ENCODE measurements at regions not wholly inside any gene's neighbourhood (a gene's known extent, or its start where the extent isn't known, plus 50 kb on each side); places are given as distances from the start of the nearest gene placed in this dataset.

- no peak for DNase-seq (ENCODE audit: low spot score)
Measured at GRCh38 chr15:29554531-29554930, 267.7 kb downstream of the TJP1 start.

- DNase-seq (ENCODE audit: low spot score): no peak
Measured at GRCh38 chr15:29550834-29551465, 271.3 kb downstream of the TJP1 start.

DNA sequence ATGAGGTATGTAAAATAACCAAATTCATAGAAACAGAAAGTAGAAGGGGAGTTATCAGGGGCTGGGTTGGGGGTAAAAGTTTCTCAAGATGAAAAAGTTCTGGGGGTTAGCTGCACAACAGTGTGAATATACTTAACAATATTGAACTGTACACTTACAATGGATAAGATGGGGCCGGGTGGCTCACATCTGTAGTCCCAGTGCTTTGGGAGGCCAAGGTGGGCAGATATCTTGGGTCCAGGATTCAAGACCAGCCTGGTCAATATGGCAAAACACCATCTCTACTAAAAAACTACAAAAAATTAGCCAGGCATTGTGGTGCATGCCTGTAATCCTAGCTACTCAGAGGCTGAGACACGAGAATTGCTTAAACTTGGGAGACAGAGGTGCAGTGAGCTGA is 274.3 kb downstream of the TJP1 start:
- DNase-seq (ENCODE audit: low spot score): no peak

DNA sequence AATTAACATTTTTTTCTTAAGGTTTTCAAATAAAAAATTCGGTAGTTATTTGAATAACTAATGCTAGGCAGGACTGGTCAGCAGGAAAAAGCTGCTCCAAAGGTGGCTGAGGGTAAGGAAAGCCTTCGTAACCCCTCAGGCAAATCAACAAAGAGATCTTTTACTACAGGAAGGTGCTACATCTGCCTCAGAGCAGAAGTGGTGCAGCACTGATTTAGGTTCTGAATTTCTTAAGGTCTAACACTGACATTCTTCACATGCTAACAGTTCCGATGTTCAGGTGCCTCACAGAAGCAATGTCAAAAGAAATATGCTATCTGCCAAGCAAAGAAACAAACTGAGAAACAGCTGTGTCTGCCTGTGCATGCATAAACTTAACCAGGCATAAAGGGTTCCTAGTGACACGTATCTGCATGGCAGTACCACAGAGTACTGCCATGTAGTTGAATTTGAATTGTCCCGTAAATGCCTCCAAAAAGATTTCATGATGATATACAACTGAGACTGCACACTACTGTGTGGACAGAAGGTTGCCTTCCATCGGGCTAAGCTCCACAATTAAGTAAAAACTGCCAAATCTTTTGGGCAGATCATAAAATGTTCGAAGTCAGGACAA is 275.0 kb upstream of the NSMCE3 start:
- DNase-seq (ENCODE audit: low spot score): no peak

GRCh38 chr15:29542994-29543393 is 273.4 kb upstream of the NSMCE3 start:
- DNase-seq (ENCODE audit: low spot score): no peak

GRCh38 chr15:29541309-29541708 is 271.7 kb upstream of the NSMCE3 start:
- no peak for DNase-seq (ENCODE audit: low spot score)

DNA sequence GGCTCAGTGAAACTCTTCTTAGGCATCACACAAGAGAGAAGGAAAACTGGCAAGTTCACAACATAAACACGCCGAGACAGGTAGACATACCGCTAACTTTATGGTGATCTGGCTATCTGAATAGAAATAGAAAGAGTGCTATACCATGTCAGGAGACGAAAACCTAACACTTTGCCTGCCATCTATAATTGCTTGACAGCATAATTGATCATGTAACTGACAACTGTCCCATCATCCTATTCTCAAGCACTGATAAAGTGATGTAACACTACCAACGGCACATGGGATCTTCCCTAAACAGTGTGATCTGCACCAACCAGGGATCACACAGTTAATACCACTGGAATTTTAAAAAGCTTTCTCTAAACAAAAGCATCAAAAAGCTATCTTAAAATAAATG is 270.9 kb upstream of the NSMCE3 start:
- no peak for DNase-seq (ENCODE audit: low spot score)

GRCh38 chr15:29539736-29540135 is 270.1 kb upstream of the NSMCE3 start:
- DNase-seq (ENCODE audit: low spot score): no peak

DNA sequence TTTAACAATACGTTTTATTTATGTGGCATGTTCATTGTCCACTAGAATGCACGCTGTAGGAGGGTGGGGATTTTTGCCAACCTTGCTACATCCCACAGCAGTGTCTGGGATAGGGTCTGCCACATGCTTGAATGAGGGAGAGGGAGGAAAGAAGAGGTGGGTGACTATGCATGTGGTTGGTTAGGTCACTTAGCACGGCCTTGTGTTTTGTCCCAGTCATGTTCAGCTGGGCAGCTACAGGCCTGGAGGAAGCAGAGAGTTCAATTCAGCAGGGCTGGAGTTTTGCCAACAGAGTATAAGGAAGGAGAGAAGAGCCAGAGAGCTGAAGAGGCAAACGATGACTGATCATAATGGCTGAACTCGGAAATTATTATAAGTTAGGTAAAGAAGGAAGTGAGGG is 268.4 kb upstream of the NSMCE3 start:
- no peak for DNase-seq (ENCODE audit: low spot score)

DNA sequence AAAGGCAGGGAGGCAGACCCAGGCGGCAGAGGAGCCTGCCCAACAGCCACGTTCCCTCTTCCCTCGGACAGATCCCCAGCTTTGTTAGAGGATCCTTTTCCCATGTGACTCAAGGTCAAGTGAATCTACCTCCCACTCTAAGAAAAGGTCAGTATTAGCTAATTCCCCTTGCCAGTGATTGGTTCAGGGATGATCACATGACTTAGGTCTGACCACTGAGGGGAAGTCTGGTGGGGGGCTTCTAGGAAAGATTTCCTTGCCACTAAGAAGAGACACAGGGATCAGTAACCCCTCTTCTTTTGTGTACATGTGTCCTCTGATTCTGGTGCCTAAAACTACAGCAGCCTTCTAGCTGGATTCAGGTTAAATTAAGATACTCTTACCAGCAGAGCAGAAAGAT is 266.3 kb upstream of the NSMCE3 start:
- DNase-seq (ENCODE audit: low spot score): no peak

DNA sequence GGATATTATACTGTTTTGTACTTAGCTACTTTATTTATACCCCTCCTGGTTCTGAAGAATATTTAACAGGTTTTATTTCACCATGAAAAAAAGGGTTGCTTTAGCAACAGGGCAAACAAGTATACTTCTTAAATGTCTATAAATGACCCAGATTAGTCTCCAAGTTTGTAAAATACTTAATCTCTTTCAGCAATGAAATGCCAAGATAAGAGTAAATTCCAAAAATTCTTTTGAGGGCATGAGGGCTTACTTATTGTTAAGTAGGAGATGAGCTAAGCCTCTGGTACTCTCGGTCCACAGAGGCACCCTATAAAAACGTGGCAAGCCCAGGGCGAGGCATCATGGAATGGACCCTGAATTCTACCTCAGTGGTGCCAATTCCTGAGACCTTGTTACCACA is 264.8 kb upstream of the NSMCE3 start:
- no peak for DNase-seq (ENCODE audit: low spot score)

DNA sequence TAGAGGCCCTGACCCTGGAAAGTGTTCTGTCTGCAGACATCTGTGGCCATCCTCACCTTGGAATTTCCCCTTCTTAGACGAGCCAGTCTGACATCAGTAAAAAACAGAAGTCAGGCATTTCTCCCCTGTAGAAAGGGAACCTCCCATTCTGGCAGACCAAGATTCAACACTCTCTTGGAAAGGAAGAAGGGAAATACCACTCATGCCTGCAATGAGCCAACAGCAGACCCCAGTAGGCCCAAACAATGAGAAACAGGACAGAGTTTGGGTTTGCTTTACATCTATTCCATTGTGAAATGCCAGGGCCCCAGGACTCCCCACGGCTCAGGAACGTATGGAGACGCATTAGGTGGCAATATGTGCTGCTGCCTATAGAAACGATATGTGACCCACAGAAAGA is 264.0 kb upstream of the NSMCE3 start:
- no peak for DNase-seq (ENCODE audit: low spot score)

- no peak for DNase-seq (ENCODE audit: low spot score)
Measured at GRCh38 chr15:29532296-29532695, 262.7 kb upstream of the NSMCE3 start.

DNA sequence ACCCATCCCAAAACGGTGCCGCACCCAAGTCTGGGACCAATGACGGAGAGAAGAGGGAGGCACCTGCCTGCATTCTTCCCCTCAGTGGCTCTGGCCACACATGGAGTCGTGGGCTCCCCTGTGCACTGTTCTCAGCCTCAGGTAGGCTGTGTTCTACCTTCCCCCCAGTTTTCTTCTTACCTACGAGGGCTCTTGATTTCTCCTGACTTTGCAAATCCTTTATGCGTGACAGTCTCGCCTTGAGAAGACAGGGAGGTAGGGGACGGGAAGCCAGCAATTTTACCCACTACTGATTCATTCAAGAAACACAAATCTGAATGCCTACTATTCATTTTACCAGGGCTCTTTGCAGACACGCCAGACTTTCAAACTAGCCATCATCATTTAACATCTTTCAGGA is 261.3 kb upstream of the NSMCE3 start:
- no peak for DNase-seq (ENCODE audit: low spot score)

DNA sequence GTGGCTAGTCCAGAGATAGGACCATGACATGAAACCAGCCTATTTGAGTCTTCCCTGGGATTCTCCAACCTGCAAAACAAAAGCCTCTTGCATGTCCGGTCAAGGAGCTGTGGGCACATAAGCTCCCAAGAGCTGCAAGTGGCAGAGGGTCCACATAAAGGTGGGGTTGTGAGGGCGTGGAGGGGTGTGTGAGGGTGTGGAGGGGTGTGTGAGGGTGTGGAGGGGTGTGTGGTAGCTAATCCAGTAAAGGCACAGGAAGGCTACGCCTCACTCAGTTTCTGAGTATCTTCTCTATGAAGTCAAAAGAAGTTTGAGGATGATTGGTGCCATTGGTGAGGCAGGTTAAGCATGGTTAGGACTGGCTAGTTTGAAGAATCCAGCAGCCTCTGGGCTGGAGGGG is 259.4 kb upstream of the NSMCE3 start:
- DNase-seq (ENCODE audit: low spot score): no peak

DNA sequence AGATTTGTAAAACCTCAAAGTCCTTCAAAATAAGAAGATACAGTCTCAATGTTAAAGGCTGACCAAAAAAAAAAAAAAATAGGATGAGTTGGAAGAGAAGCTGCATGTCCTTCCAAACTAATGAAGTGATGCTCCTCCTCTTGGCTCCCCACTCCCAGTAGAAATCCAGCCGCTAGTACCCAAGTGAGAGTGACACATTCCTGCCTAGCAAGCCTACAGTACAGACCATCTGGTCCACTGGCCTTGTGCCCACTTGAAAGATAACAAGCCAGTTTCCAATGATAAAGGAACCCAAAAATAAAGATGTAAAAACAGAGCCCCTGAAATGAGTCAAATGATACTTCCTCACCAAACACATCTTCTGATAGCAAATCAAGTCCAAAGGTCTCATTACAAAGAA is 258.7 kb upstream of the NSMCE3 start:
- no peak for DNase-seq (ENCODE audit: low spot score)

DNA sequence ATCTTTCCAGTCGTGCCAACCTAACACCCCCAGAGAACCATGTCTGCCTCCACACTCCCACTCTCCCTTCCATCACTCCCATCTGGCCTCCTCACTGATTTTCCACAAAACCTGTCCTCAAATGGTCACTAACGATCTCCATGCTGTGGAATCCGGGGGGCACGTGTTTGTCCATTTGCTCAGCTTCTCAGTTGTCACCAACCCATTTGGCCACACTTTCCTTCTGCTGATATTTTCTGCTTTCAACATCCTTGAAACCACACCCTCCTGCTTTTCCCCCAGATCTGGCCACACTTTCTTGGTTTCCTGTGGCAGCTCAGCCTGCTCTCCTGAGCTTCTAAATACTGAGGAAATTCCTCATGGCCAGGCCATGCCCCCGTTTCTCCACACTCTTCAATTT is 257.2 kb upstream of the NSMCE3 start:
- no peak for DNase-seq (ENCODE audit: low spot score)

- no peak for DNase-seq (ENCODE audit: low spot score)
Measured at GRCh38 chr15:29522373-29523276, 253.0 kb upstream of the NSMCE3 start.

DNA sequence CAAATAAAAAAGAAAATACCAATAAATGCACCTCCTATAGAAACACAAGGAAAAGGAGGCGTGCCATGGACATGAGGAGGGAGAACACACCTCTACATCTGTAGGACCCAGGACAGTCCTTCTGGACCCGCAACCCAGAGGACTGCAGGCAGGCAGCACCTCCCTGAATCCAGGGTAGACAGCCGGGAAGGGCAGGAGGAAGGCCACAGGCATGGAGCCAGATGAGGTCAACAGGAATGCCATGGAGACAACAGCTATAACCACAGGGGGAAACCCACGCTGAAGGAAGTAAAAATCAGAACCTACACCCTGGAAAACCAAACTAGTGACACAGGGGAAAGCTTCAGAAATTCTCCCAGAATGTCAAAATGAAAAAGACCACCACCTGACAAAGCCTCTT is 248.8 kb upstream of the NSMCE3 start:
- DNase-seq (ENCODE audit: low spot score): no peak

GRCh38 chr15:29517829-29518228 is 248.2 kb upstream of the NSMCE3 start:
- DNase-seq (ENCODE audit: low spot score): no peak

DNA sequence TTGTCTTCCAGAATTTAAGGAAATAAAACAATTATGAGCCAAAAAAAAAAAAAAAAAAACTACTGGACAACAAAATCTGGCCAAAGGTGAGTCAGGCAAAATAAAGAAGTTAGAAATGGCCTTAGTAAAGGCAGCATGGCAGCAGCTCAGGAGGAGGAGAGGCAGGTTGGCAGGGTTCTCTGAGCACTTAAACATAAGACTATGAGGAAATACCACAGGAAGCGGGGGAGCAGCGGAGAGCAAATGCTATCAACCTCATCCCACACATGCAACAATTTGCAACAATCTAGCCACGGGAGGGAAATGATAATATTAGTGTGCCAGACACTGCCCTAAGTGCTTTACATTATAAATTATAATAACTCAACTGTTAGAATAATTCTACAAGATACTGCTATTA is 247.3 kb upstream of the NSMCE3 start:
- DNase-seq (ENCODE audit: low spot score): no peak

DNA sequence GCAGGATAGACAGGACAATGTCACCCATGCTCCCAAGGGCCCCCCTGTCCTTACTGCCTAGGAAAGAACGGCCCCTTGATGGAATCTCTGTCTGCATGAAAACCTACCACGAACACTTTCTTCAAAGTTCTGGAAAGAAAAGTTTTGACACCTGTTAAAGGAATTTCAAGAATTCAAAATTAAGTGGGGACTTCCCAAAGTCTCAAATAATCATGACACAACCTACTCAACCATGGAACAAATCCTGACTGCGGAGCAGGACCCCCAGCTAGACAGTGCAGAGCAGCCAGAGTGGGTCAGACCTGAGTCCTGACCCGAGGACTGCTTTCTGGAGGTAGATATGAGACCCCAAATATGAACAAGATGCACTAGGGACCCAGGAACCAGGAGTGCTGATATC is 245.3 kb upstream of the NSMCE3 start:
- no peak for DNase-seq (ENCODE audit: low spot score)

GRCh38 chr15:29511663-29512062 is 242.0 kb upstream of the NSMCE3 start:
- no peak for DNase-seq (ENCODE audit: low spot score)
